PC-3 (cell line): ENCODE measurements at regions not wholly inside any gene's neighbourhood (a gene's known extent, or its start where the extent isn't known, plus 50 kb on each side); places are given as distances from the start of the nearest gene placed in this dataset.

Experiments used
- CTCF ChIP-seq: fragments of 300-600 bp; sonication (generic); conservative IDR thresholded peaks from 2 replicates; pipeline ENCODE4 v1.5.1; 2017; ENCODE audit warnings: antibody characterized with exemption, low read depth, mild to moderate bottlenecking, low read length
- EZH2 ChIP-seq: fragments of 300-600 bp; sonication (generic); IDR thresholded peaks from one replicate; pipeline ENCODE4 v1.6.1; 2017; ENCODE audit warnings: antibody characterized with exemption, mild to moderate bottlenecking, low read length; ENCODE audit not compliant: unreplicated experiment

GRCh38 chr20:7736336-7736735 lies 203.9 kb downstream of the HAO1 start:
- TF ChIP-seq CTCF: no peak
- TF ChIP-seq EZH2: no peak
